ENCODE measurements at regions not wholly inside any gene's neighbourhood (a gene's known extent, or its start where the extent isn't known, plus 50 kb on each side); places are given as distances from the start of the nearest gene placed in this dataset.
"Not testable (repeated sequence)": the region's sequence is repeated elsewhere in the genome, so short reads cannot be mapped to it uniquely, and the experiment has no call there.

- DNase-seq, result no peak
These were observed 1351.8 kb upstream of the PCDH20 start for GRCh38 chr13:62767473-62767872.

- DNase-seq, result no peak
These were observed 1345.1 kb upstream of the PCDH20 start for GRCh38 chr13:62760724-62761123.

GRCh38 chr13:62747629-62748028 lies 1332.0 kb upstream of the PCDH20 start:
- no peak for DNase-seq

GRCh38 chr13:62747152-62747551 lies 1331.5 kb upstream of the PCDH20 start:
- DNase-seq, result no peak

GRCh38 chr13:62729746-62730145 lies 1314.1 kb upstream of the PCDH20 start:
- not testable (repeated sequence) for DNase-seq

- DNase-seq, result no peak
These were observed 1306.2 kb upstream of the PCDH20 start for GRCh38 chr13:62721893-62722292.

- not testable (repeated sequence) for DNase-seq
These were observed 1296.3 kb upstream of the PCDH20 start for GRCh38 chr13:62711948-62712347.

GRCh38 chr13:62710787-62711186 lies 1295.1 kb upstream of the PCDH20 start:
- no peak for DNase-seq

GRCh38 chr13:62706048-62706447 lies 1290.4 kb upstream of the PCDH20 start:
- DNase-seq, result no peak

- no peak for DNase-seq
These were observed 1289.2 kb upstream of the PCDH20 start for GRCh38 chr13:62704875-62705274.

- DNase-seq, result no peak
These were observed 1286.9 kb upstream of the PCDH20 start for GRCh38 chr13:62702502-62702901.

- DNase-seq, result no peak
These were observed 1282.1 kb upstream of the PCDH20 start for GRCh38 chr13:62697701-62698100.

- DNase-seq, result no peak
These were observed 1280.8 kb upstream of the PCDH20 start for GRCh38 chr13:62696490-62696889.

- DNase-seq, result no peak
These were observed 1272.1 kb upstream of the PCDH20 start for GRCh38 chr13:62687732-62688131.

- no peak for DNase-seq
These were observed 1268.7 kb upstream of the PCDH20 start for GRCh38 chr13:62684359-62684758.

GRCh38 chr13:62682788-62683187 lies 1267.1 kb upstream of the PCDH20 start:
- DNase-seq, result no peak

GRCh38 chr13:62678039-62678438 lies 1262.4 kb upstream of the PCDH20 start:
- DNase-seq, result no peak

- no peak for DNase-seq
These were observed 1248.1 kb upstream of the PCDH20 start for GRCh38 chr13:62663767-62664166.

GRCh38 chr13:62659365-62659764 lies 1243.7 kb upstream of the PCDH20 start:
- DNase-seq, result no peak

GRCh38 chr13:62653371-62653770 lies 1237.7 kb upstream of the PCDH20 start:
- DNase-seq, result no peak

GRCh38 chr13:62643799-62644524 lies 1228.3 kb upstream of the PCDH20 start:
- no peak for DNase-seq

GRCh38 chr13:62643007-62643483 lies 1227.4 kb upstream of the PCDH20 start:
- no peak for DNase-seq

- no peak for DNase-seq
These were observed 1219.5 kb upstream of the PCDH20 start for GRCh38 chr13:62635161-62635560.

GRCh38 chr13:62633448-62633847 lies 1217.8 kb upstream of the PCDH20 start:
- no peak for DNase-seq

- no peak for DNase-seq
These were observed 1216.0 kb upstream of the PCDH20 start for GRCh38 chr13:62631619-62632018.
